Neural crest cell (in vitro differentiated cells): ENCODE measurements at regions not wholly inside any gene's neighbourhood (a gene's known extent, or its start where the extent isn't known, plus 50 kb on each side); places are given as distances from the start of the nearest gene placed in this dataset.

Source experiments
- DNase-seq: peaks from one replicate; pipeline ENCODE4 v3.0.0; 2021; ENCODE audit warnings: low read depth, mixed read lengths, low spot score
- H3K27ac Mint-ChIP-seq: one replicate; pipeline ENCODE4 v1.8.0; 2021; ENCODE audit warnings: mild to moderate bottlenecking, mixed read lengths; ENCODE audit not compliant: unreplicated experiment
- H3K27me3 Mint-ChIP-seq: 2 replicates; pipeline ENCODE4 v1.8.0; 2021; ENCODE audit warnings: low read depth, mild to moderate bottlenecking, mixed read lengths
- H3K36me3 Mint-ChIP-seq: 2 replicates; pipeline ENCODE4 v1.8.0; 2021; ENCODE audit warnings: low read depth, mild to moderate bottlenecking, mixed read lengths
- H3K4me1 Mint-ChIP-seq: 2 replicates; pipeline ENCODE4 v1.8.0; 2021; ENCODE audit warnings: mixed read lengths
- H3K4me3 Mint-ChIP-seq: one replicate; pipeline ENCODE4 v1.8.0; 2021; ENCODE audit warnings: mild to moderate bottlenecking, mixed read lengths
- H3K9me3 Mint-ChIP-seq: 2 replicates; pipeline ENCODE4 v1.8.0; 2021; ENCODE audit warnings: mixed read lengths
- TF ChIP-seq, protein P1 (sequence below): fragments of 200-600 bp; sonication (generic); conservative IDR thresholded peaks from 2 replicates; pipeline ENCODE4 v1.5.0; 2021; ENCODE audit warnings: antibody characterized with exemption, mild to moderate bottlenecking

GRCh38 chr3:147119346-147119745 is 287.0 kb downstream of the ZIC4 start:
- TF ChIP-seq, protein P1, sequence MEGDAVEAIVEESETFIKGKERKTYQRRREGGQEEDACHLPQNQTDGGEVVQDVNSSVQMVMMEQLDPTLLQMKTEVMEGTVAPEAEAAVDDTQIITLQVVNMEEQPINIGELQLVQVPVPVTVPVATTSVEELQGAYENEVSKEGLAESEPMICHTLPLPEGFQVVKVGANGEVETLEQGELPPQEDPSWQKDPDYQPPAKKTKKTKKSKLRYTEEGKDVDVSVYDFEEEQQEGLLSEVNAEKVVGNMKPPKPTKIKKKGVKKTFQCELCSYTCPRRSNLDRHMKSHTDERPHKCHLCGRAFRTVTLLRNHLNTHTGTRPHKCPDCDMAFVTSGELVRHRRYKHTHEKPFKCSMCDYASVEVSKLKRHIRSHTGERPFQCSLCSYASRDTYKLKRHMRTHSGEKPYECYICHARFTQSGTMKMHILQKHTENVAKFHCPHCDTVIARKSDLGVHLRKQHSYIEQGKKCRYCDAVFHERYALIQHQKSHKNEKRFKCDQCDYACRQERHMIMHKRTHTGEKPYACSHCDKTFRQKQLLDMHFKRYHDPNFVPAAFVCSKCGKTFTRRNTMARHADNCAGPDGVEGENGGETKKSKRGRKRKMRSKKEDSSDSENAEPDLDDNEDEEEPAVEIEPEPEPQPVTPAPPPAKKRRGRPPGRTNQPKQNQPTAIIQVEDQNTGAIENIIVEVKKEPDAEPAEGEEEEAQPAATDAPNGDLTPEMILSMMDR = no peak
- no peaks in the 10 kb centered on the region for H3K36me3 Mint-ChIP-seq
- no peak overlapping the region for H3K27ac Mint-ChIP-seq
- DNase-seq = no peak
- no peak overlapping the region for H3K4me3 Mint-ChIP-seq
- H3K9me3 Mint-ChIP-seq = no peaks in the 10 kb centered on the region
- no peaks in the 10 kb centered on the region for H3K4me1 Mint-ChIP-seq
- H3K27me3 Mint-ChIP-seq = no peaks in the 10 kb centered on the region

DNA sequence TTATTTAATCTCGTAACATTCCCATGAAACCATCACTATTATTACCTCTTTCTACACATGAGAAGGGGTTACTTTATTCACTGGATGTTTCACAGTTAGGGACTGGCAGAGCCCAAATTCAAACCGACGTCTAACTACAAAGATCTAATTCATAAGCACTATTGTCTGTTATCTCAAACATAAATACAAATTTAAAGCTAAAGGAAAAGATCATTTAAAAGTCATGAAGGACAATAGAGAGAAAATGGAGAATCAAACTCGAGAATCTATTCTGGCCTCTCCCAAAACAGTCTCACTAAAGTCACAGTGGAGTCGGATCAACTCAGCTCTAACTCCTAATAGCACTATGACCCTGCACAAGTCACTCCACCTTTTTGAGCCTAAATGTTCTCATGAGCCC is 287.7 kb downstream of the ZIC4 start:
- no peaks in the 10 kb centered on the region for H3K36me3 Mint-ChIP-seq
- TF ChIP-seq, protein P1 = no peak
- no peak for DNase-seq
- no peak overlapping the region for H3K27ac Mint-ChIP-seq
- no peaks in the 10 kb centered on the region for H3K9me3 Mint-ChIP-seq
- no peak overlapping the region for H3K4me3 Mint-ChIP-seq
- H3K4me1 Mint-ChIP-seq = no peaks in the 10 kb centered on the region
- H3K27me3 Mint-ChIP-seq = no peaks in the 10 kb centered on the region

DNA sequence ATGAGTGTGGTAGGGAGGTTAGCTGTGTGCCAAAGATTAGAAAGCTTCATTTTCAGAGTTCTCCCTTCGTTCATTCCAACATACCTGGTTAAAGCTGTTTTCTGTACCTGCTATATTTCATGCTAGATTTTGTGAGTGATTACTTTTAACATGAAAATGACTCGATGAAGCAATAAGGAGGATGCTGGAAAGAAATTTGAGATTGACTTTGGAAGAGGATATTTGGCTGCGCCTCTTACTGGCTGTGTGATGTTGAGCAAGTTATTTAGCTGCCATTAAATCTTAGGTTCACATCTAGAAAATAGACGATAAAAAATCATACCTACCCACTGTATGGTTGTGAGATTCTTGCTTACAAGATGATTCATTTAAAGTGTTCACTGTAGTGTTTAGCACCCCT is 288.7 kb downstream of the ZIC4 start:
- Mint-ChIP-seq H3K27me3 (no peaks in the 10 kb centered on the region), H3K4me1 (no peaks in the 10 kb centered on the region), H3K4me3 (no peak overlapping the region), H3K9me3 (no peaks in the 10 kb centered on the region), H3K27ac (no peak overlapping the region), H3K36me3 (no peaks in the 10 kb centered on the region)
- no peak for DNase-seq
- TF ChIP-seq, protein P1 = no peak

GRCh38 chr3:147113293-147114044 is 292.9 kb downstream of the ZIC4 start:
- TF ChIP-seq, protein P1 = no peak
- Mint-ChIP-seq H3K36me3 (no peaks in the 10 kb centered on the region), H3K4me1 (no peaks in the 10 kb centered on the region)

DNA sequence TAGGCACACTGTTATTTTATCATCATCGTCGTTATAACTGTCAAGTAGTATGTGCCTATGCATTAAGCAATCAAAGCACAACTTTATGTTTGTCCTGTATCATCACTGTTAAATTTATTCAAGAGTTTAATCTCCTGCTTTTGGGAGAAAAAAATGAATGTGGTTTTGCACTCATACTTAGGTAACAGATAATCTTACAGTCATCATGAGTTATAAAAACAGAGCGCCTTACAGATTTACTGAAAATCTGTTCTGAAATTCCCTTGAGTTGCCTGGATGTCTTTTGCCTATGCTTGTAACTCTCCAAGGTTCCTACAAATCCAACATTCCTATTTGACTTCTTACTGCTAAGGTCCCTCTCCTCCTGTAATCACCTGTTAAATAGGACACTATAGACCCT is 307.3 kb downstream of the ZIC4 start:
- TF ChIP-seq, protein P1 = no peak
- Mint-ChIP-seq H3K9me3 (peaks cover 13% of the 10 kb centered on the region), H3K4me1 (no peaks in the 10 kb centered on the region), H3K27me3 (no peaks in the 10 kb centered on the region), H3K36me3 (no peaks in the 10 kb centered on the region), H3K4me3 (no peak overlapping the region), H3K27ac (no peak overlapping the region)
- no peak for DNase-seq

More at GRCh38 chr3:147113293-147114044, 292.9 kb downstream of the ZIC4 start:
- no peak overlapping the region for H3K27ac Mint-ChIP-seq
- H3K9me3 Mint-ChIP-seq = peaks cover 3% of the 10 kb centered on the region
- no peaks in the 10 kb centered on the region for H3K27me3 Mint-ChIP-seq
- no peak overlapping the region for H3K4me3 Mint-ChIP-seq
- DNase-seq = no peak
